ENCODE measurements at regions not wholly inside any gene's neighbourhood (a gene's known extent, or its start where the extent isn't known, plus 50 kb on each side); places are given as distances from the start of the nearest gene placed in this dataset.

GRCh38 chr1:239998312-239998649, 93.4 kb upstream of the FMN2 start:
- no peaks in the 10 kb centered on the region for H4K20me1 ChIP-seq (ENCODE audit: insufficient read depth, low read length)
- H3K9me3 ChIP-seq (replicated peaks; ENCODE audit: insufficient read depth, low read length): no peaks in the 10 kb centered on the region
- no peak overlapping the region for H2AFZ ChIP-seq (ENCODE audit: low read length)
- no peaks in the 10 kb centered on the region for H3K27me3 ChIP-seq (replicated peaks; ENCODE audit: insufficient read depth, low read length)
- H3K4me1 ChIP-seq (ENCODE audit: low read length): no peaks in the 10 kb centered on the region
- no peaks in the 10 kb centered on the region for H3K79me2 ChIP-seq (ENCODE audit: low read length)
- H3K4me2 ChIP-seq (ENCODE audit: low read depth, low read length): no peak overlapping the region
- no peaks in the 10 kb centered on the region for H3K9me2 ChIP-seq (replicated peaks; ENCODE audit: insufficient read depth, low read length)
- H3K9ac ChIP-seq (ENCODE audit: low read length): no peak overlapping the region
- TF ChIP-seq CTCF (IDR thresholded peaks at IDR 0.05; ENCODE audit: low read length) (no peak), EZH2 (optimal IDR thresholded peaks at IDR 0.05; ENCODE audit: low read depth, low read length) (no peak)
- no peak for DNase-seq
- no peaks in the 10 kb centered on the region for H3K36me3 ChIP-seq (replicated peaks; ENCODE audit: insufficient read depth, low read length)
- no peak overlapping the region for H3K27ac ChIP-seq (ENCODE audit: low read length)
- no peak overlapping the region for H3K4me3 ChIP-seq (ENCODE audit: low read length)
- no peaks in the 10 kb centered on the region for H3F3A ChIP-seq (ENCODE audit: insufficient read depth, low read length)

DNA sequence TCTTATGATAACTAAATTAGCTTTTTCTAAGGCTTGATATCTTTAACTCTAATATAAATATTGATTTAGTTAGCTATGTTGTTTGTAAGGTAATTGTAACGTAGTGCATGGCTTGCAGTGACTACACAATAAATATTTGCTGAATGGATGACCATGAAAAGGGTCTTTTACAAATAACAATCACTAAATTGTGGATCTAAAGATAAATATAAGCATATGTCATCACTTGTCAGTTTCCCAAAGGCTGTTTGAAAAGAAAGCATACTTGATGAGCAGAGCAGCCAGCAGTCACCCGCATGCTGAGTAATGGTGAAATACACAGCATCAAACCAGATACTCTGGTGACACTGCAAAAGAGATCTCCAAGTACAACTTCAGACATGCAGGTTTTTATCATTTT, 92.5 kb upstream of the FMN2 start:
- no peak for TF ChIP-seq EZH2phosphoT487 (IDR thresholded peaks at IDR 0.05; ENCODE audit: low read length)
- TF ChIP-seq CTCF (IDR thresholded peaks at IDR 0.05; ENCODE audit: low read length): no peak
- no peak for TF ChIP-seq EZH2 (optimal IDR thresholded peaks at IDR 0.05; ENCODE audit: low read depth, low read length)
- no peak overlapping the region for H3K4me3 ChIP-seq (ENCODE audit: low read length)
- no peaks in the 10 kb centered on the region for H3K9me2 ChIP-seq (replicated peaks; ENCODE audit: insufficient read depth, low read length)
- H3K9ac ChIP-seq (ENCODE audit: low read length): no peak overlapping the region
- no peak for DNase-seq
- no peaks in the 10 kb centered on the region for H3K27me3 ChIP-seq (replicated peaks; ENCODE audit: insufficient read depth, low read length)
- no peaks in the 10 kb centered on the region for H3K9me3 ChIP-seq (replicated peaks; ENCODE audit: insufficient read depth, low read length)
- H3F3A ChIP-seq (ENCODE audit: insufficient read depth, low read length): no peaks in the 10 kb centered on the region
- H3K4me2 ChIP-seq (ENCODE audit: low read depth, low read length): no peak overlapping the region
- H3K27ac ChIP-seq (ENCODE audit: low read length): no peak overlapping the region
- no peaks in the 10 kb centered on the region for H3K4me1 ChIP-seq (ENCODE audit: low read length)
- H4K20me1 ChIP-seq (ENCODE audit: insufficient read depth, low read length): no peaks in the 10 kb centered on the region
- H3K36me3 ChIP-seq (replicated peaks; ENCODE audit: insufficient read depth, low read length): no peaks in the 10 kb centered on the region
- no peak overlapping the region for H2AFZ ChIP-seq (ENCODE audit: low read length)
- no peaks in the 10 kb centered on the region for H3K79me2 ChIP-seq (ENCODE audit: low read length)

DNA sequence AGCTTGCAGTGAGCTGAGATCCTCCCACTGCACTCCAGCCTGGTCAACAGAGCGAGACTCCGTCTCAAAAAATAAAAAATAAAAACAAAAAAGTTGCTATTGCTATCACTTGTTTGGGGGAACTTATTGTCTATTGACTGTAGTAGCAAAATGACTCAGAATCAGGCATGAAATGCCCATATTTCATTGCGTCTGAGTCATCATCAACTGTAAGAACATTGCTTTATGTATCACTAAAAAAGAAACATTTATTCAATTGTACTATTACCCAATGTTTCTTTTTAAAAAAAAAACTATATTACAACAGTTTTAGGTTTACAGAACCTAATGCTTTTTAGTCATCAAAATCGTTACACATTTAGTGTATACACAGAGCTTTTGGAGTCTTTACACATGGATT, 91.0 kb upstream of the FMN2 start:
- Histone ChIP-seq H3K9me2 (replicated peaks; ENCODE audit: insufficient read depth, low read length) (no peaks in the 10 kb centered on the region), H3K4me3 (ENCODE audit: low read length) (no peak overlapping the region), H3K4me2 (ENCODE audit: low read depth, low read length) (no peak overlapping the region), H3K27me3 (replicated peaks; ENCODE audit: insufficient read depth, low read length) (no peaks in the 10 kb centered on the region), H3F3A (ENCODE audit: insufficient read depth, low read length) (no peaks in the 10 kb centered on the region), H3K9ac (ENCODE audit: low read length) (no peak overlapping the region), H3K36me3 (replicated peaks; ENCODE audit: insufficient read depth, low read length) (no peaks in the 10 kb centered on the region), H2AFZ (ENCODE audit: low read length) (no peak overlapping the region), H4K20me1 (ENCODE audit: insufficient read depth, low read length) (no peaks in the 10 kb centered on the region), H3K4me1 (ENCODE audit: low read length) (no peaks in the 10 kb centered on the region), H3K79me2 (ENCODE audit: low read length) (no peaks in the 10 kb centered on the region), H3K27ac (ENCODE audit: low read length) (no peak overlapping the region), H3K9me3 (replicated peaks; ENCODE audit: insufficient read depth, low read length) (no peaks in the 10 kb centered on the region)
- no peak for DNase-seq
- TF ChIP-seq CTCF (IDR thresholded peaks at IDR 0.05; ENCODE audit: low read length) (no peak), EZH2phosphoT487 (IDR thresholded peaks at IDR 0.05; ENCODE audit: low read length) (no peak), EZH2 (optimal IDR thresholded peaks at IDR 0.05; ENCODE audit: low read depth, low read length) (no peak)
